Epithelial cell of prostate (primary cell): ENCODE measurements at regions not wholly inside any gene's neighbourhood (a gene's known extent, or its start where the extent isn't known, plus 50 kb on each side); places are given as distances from the start of the nearest gene placed in this dataset.
"Not testable (repeated sequence)": the region's sequence is repeated elsewhere in the genome, so short reads cannot be mapped to it uniquely, and the experiment has no call there.

ENCODE experiments used
- DNase-seq: peaks from one replicate; pipeline ENCODE4 v3.0.0-alpha.2; 2011; ENCODE audit warnings: low read depth, low spot score
- H3K27ac ChIP-seq: fragments of 450-650 bp; 2 replicates; pipeline ENCODE4 v1.5.1; 2017; ENCODE audit warnings: mild to moderate bottlenecking

DNA sequence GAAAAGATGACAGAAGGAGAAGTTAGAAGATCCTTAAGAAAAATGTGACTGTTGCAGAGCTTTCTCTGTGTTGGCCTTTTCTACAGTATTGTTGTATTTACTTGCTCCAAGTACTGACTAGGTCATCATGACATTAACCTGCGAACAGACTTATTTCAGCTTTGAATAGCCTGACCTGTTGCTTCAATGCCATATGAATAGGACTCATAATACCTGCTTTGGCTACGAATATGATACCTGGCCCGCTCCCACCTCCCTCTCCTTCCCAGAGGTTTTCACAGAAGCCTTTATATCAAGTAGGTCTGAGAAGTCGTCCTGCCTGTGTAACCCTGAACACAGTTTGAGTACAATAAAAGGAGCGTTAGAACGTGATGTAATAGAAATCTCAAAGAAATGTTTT, 169.6 kb upstream of the PGR start:
- no peak overlapping the region for H3K27ac ChIP-seq
- no peak for DNase-seq

DNA sequence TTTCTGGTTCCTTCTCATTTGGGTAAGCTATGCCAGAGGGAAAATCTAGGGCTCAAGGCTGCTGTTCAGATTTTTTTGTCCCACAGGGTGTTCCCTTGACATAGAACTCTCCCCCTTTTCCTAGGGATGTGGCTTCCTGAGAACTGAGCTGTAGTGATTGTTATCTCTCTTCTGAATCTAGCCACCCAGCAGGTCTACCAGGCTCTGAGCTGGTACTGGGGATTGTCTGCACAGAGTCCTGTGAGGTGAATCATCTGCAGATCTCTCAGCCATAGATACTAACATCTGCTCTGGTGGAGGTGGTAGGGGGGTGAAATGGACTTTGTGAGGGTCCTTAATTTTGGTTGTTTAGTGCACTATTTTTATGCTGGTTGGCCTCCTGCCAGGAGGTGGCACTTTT, 167.3 kb upstream of the PGR start:
- DNase-seq, result peak; percentile 34
- no peak overlapping the region for H3K27ac ChIP-seq

DNA sequence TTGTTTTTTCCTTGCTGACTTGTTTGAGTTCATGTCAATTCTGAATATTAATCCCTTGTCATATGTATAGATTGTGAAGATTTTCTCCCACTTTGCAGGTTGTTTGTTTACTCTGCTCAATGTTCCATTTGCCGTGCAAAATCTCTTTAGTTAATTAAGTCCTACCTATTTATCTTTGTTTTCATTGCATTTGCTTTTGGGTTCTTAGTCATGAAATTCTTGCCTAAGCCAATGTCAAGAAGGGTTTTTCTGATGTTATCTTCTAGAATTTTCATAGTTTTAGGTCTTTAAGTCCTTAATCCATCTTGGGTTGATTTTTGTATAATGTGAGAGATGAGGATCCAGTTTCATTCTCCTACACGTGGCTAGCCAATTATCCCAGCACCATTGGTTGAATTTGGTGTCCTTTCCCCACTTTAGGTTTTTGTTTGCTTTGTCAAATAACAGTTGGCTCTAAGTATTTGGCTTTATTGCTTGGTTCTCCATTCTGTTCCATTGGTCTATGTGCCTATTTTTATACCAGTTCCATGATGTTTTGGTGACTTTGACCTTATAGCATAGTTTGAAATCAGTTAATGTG, 163.1 kb upstream of the PGR start:
- no peak for DNase-seq
- H3K27ac ChIP-seq, result no peak overlapping the region

DNA sequence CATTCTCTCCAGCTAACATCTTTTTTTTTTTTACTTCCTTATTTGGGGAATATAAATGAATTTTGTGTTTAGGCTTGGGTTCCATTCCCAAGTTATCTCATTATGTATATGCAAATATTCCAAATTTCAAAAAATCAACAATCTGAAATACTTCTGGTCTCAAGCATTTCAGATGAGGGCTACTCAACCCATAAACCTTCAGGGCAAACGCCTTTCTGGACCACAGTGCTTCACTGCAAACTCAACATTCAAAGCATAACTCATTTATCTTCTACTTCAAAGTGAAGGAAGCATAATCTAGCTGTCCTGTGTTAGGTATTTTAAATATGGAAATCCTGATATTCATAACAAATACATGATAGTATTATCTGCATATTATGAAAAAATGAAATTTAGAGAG, 161.7 kb upstream of the PGR start:
- DNase-seq, result no peak
- no peak overlapping the region for H3K27ac ChIP-seq

DNA sequence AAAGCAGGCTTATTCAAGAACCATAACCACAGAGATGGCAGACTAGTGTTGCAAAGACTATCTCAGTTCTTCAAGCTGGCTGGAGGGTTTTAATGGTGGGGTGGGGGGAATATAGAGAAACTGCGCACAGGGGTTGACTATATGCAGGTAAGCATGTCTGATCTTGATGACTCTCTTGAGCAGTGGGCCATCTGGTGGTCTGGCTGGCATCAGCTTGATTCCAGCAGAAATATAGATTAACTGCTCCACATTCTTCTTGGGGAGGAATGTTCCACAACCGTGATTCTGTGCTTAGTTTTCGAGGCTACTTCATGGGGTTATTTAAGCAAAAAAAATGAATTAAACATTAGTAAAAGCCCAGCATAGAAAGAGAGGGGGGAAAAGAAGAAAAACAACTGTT, 158.8 kb upstream of the PGR start:
- DNase-seq, result no peak
- no peak overlapping the region for H3K27ac ChIP-seq

DNA sequence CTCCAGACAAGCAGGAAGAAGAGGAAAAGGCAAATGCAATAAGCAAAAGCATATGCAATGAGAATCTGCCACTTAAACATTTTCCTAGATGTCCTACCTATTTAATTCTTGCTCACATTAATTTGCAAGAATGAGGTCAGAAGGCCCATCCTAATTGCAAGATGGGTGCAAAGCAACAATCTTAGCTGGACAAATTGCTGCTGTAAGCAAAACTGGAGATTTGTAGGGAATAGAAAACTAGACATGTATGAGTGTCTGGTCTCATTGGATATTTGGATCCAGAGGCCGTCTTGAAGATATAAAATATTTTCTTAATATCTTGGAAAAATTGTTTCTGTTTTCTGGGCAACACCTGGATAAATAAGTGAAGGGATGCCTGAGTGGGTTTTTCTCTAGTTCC, 150.1 kb upstream of the PGR start:
- DNase-seq, result no peak
- no peak overlapping the region for H3K27ac ChIP-seq

DNA sequence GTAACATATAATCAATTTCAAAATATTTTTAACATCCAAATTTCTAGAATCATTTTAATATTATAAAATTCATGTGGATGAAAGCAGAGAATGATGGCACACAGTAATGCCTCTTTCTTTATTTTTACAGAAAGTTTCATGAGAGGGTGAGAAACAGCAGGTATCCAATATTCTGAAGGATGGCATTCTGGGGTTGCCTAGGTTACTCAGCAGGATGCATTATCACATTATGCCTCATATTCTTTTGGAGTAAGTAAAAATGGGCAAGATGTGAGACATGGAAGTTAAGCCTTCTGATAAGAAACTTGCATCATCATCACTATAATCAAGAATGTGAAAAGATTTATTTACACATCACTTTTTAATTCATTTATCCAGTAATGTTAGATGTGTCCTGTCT, 148.7 kb upstream of the PGR start:
- no peak overlapping the region for H3K27ac ChIP-seq

DNA sequence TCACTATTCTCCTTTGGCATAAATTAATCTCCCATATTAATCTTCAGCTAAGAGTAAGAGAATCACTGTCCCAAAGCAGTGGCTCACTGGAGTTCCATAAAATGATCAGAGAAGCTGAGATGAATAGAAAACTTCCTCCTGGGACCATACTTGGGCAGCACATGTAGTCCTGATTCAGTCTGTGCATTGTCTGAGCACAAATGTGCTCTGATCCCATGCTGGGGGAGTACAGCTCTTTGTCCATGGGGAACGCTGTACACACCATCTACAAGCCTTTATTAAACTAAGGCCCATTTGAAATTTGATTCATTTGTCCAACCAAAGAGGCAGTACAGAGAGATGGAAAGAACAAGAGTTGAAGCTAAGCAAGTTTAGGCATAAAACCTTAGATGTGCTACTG, 147.4 kb upstream of the PGR start:
- no peak overlapping the region for H3K27ac ChIP-seq
- no peak for DNase-seq

More for the DNA sequence above, 148.7 kb upstream of the PGR start:
- DNase-seq, result no peak

DNA sequence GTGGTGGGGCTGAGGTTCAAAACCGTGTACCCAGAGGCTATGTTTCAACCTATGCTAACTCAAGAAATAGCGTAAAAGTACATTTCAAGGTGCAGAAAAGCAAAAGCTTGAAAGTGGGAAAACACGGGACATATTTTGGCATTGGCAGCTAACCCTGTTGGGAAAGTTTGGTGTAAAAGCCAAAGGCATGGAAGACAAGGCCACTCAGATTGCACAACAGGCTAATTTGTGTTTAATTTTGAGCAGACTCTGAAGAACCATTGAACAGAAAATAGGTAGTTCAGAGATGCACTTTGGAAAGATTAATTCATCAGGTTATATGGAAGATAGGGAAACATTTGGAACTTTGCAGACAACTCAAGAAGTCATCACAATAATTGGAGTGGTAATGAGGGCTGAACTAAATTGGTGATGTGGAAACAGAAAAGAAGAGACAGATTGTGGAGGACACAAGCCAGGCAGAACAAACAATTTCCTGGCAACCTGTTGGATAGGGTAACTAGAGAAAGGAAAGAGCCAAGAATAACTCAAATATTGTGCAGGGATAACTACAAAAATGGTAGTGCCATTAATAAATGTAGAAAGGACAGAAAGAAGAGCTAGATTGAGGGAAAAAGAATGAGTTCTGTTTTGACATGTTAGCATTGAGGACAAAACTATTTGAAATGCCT, 140.5 kb upstream of the PGR start:
- no peak overlapping the region for H3K27ac ChIP-seq
- DNase-seq, result no peak

DNA sequence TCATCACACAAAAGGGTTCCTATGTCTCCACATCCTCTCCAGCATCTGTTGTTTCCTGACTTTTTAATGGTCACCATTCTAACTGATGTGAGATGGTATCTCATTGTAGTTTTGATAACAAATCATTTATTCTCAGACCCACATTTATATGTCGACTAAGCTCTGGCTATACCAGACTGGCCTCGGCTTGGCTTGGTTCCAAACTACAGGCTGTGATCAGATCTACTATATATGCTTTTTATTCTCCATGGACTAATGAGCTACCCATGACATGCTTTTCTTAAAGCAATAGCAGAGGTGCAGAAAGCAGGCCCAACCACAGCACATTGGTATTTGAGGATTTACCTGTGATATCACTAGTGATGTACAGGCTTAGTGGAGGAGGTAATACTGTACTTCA, 139.8 kb upstream of the PGR start:
- no peak overlapping the region for H3K27ac ChIP-seq
- no peak for DNase-seq

DNA sequence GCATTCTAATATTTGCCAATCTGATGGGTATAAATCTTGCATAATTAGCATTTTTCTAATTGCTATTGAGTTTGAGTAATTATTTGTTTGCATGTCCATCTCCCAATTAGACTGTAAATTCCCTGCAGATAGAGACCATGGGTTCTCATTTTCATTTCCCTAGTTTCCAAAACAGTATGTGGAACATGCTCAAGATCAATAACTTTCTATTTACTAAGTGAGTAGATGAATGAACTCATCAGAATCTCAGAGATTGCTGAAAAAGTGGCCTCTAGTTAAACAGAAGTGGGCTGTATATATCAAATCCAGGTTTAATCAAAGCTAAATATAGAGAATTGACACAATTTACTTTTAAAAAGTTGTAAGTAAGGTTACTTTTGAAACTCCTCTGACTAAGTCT, 138.0 kb upstream of the PGR start:
- H3K27ac ChIP-seq, result no peak overlapping the region

DNA sequence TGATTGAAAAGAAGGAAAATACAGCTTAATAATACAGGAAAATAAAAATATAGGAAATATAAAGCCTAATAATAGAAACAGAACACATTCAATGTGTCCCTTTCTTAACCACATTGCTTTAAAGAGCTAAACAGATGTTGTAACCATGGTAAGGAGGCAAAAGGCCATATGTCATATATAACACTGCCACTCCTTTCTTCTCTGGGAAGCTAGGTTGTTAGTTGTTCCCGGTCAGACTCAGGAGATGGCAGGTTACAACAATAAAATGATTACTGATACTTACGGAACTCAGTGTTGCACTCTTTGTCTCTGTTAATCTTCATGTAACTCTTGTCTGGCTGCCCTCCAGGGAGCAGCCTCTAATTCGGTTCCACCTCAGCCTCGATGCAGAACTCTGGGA, 134.7 kb upstream of the PGR start:
- DNase-seq, result no peak
- H3K27ac ChIP-seq, result no peak overlapping the region

More for the DNA sequence above, 138.0 kb upstream of the PGR start:
- no peak for DNase-seq

DNA sequence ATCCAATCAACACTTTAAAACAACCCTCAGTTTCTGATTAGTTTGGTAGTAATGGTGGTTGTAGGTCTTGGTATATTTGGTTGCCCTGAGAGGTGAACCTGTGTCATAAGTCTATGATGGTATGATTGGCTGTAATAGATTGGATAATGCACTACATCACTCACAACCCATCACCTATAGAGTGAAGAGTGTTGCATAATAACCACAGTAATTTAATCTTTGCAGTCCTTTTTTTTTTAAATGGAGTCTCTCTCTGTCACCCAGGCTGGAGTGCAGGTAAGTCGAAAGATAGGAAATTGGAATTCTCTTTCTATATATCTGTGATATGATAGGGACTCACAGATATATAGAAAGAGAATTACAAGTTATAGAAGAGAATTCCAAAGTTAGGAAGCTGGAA, 133.4 kb upstream of the PGR start:
- H3K27ac ChIP-seq, result no peak overlapping the region
- no peak for DNase-seq

DNA sequence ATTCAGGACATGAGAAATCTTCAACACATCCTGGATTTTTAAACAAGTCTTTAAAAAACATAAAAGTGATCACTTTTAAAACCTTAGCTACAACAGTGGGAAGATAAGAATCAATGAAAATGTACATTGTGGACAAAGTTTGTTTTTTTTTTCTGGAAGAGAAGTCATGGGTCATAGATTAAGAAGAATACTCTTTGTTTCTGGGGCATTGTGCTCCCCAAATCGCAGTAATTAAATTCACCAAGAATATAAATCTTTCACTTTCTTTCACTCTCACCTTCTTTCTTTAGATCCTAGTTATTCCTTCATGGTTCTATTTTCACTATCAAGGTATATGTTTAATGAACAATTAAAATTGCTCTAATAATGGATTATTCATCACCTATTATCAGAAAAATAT, 132.6 kb upstream of the PGR start:
- no peak for DNase-seq
- H3K27ac ChIP-seq, result no peak overlapping the region

DNA sequence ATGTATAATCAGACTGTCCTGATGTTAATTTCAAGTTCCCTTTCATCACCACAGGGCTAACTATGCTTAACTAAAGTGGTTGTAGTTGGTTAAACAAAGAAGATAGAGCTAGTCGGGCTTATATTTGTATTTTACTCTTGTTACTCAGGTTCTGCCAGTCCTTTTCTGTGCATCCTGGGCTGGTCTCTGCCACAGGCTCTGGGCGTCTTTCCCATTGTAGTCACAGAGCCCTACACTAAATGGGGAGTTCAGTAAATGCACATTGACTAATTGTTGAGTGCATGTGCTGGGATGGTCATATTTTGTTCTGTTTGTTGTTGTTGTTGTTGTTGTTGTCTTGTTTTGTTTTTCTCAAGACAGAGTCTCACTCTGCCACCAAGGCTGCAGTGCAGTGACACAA, 125.4 kb upstream of the PGR start:
- DNase-seq, result no peak
- no peak overlapping the region for H3K27ac ChIP-seq

DNA sequence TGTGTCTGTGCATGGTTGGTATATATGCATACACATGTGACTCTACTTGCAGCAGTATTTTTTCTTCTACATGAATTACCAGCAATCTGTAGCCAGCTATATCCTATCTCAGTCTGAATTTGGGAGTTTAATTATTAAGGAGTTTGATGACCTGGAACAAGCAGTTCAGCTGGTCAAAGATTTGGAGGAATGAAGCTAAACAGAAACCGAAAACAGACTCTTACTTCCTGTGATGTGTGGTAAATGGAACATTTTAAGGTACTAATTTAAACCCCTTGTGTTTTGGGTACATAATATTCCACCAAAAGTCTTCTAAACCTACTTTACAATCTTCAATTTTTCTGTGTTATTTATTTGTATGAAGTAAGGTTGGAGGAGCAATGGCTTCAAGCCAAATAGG, 124.4 kb upstream of the PGR start:
- DNase-seq, result no peak
- no peak overlapping the region for H3K27ac ChIP-seq

DNA sequence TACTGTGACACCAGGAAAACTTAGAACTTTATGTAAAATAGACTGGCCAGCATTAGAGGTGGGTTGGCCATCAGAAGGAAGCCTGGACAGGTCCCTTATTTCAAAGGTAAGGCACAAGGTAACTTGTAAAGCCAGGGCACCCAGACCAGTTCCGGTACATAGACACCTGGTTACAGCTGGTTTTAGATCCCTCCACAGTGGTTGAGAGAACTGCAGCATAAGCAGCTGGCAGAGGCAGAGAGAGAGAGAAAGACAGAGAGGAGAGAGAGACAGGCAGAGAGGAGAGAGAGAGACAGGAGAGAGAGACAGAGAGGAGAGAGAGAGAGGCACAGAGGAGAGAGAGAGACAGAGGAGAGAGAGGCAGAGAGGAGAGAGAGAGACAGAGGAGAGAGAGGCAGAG, 116.0 kb upstream of the PGR start:
- DNase-seq, H3K27ac ChIP-seq: not testable (repeated sequence)

DNA sequence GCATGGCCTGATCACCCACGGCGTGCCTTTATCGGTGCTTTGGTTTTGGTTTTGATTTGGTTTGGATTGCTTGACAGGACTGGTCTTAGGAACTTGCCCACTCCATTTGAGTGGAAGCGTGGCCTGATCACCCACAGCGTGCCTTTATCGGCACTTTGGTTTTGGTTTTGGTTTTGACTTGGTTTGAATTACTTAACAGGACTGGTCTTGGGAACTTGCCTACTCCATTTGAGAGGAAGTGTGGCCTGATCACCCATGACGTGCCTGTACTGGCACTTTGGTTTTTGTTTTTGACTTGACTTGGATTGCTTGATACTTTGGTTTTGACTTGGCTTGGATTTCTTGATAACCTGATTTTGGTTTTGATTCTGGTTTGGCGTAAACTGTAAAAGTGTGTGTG, 115.5 kb upstream of the PGR start:
- not testable (repeated sequence) for DNase-seq, H3K27ac ChIP-seq

DNA sequence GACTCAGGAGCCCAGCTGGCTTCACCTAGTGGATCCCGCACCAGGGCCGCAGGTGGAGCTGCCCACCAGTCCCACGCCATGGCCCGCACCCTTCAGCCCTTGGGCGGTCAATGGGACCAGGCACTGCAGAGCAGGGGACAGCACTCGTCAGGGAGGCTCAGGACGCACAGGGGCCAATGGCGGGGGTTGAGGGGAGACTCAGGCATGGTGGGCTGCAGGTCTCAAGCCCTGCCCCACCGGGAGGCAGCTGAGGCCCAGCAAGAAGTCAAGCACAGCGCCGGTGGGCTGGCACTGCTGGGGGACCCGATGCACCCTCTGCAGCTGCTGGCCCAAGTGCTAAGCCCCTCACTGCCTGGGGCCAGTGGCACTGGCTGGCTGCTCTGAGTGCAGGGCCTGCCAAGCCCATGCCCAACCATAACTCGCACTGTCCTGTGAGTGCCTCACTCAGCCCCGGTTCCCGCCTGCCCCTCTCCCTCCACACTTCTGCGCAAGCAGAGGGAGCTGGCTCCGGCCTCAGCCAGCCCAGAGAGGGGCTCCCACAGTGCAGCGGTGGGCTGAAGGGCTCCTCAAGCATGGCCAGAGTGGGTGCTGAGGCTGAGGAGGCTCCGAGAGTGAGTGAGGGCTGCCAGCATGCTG, 111.7 kb upstream of the PGR start:
- DNase-seq, result no peak
- no peak overlapping the region for H3K27ac ChIP-seq

DNA sequence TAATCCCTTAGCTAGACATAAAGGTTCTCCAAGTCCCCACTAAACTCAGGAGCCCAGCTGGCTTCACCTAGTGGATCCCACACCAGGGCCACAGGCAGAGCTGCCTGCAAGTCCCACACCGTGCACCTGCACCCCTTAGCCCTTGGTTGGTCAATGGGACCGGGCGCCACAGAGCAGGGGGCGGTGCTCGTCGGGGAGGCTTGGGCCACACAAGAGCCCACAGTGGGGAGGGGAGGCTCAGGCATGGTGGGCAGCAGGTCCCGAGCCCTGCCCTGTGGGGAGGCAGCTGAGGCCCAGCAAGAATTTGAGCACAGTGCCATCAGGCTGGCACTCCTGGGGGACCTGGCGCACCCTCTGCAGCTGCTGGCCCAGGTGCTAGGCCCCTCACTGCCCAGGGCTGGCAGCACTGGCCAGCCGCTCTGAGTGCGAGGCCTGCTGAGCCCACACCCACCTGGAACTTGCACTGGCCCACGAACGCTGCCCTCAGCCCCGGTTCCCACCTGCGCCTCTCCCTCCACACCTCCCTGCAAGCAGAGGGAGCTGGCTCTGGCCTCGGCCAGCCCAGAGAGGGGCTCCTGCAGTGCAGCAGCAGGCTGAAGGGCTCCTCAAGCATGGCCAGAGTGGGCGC, 101.7 kb upstream of the PGR start:
- H3K27ac ChIP-seq, result not testable (repeated sequence)

DNA sequence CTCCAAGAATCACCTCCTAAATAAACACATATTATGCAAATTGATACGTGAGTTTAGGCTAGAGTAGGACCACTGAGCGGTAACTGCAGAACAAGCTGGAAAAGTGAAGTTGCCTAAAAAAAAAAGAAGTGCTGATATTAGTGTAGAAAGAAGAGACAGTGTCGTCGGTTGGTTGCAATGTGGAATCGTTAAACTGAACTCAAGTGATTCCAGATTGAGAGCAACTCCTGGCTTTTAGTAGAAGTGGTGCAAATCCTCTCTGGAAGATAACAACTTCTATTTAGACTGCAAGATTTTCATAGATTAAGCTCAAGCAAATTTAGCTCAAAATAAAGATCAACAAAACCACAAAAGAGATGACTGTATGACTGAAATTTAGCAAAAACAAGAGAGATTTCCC, 97.0 kb upstream of the PGR start:
- H3K27ac ChIP-seq, result no peak overlapping the region

More for the DNA sequence above, 101.7 kb upstream of the PGR start:
- not testable (repeated sequence) for DNase-seq

DNA sequence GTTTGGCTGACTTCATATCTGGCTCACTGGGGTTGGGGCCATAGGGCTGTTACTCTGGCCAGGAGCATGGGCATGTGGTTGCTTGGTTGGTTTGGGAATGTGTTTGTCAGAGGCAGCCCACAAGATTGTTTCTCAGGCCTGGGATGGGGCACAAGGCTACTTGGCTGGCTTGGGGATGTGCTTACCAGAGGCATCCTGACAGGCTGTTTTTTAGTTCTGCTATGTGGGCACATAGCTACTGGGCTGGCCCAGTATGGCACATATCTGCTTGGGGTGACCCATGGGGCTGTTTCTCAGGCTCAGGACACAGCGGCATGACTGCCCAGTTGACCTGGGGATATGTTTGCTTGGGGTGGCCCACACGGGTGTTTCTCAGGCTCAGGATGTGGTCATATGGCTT, 94.6 kb upstream of the PGR start:
- no peak for DNase-seq
- H3K27ac ChIP-seq, result no peak overlapping the region

More for the DNA sequence above, 97.0 kb upstream of the PGR start:
- DNase-seq, result no peak
